ENCODE measurements at regions not wholly inside any gene's neighbourhood (a gene's known extent, or its start where the extent isn't known, plus 50 kb on each side); places are given as distances from the start of the nearest gene placed in this dataset.

GRCh38 chr5:117496801-117497200 lies 922.2 kb upstream of the SEMA6A start:
- no peak for TF ChIP-seq EP300 (IDR thresholded peaks at IDR 0.05)
- TF ChIP-seq, protein P1, sequence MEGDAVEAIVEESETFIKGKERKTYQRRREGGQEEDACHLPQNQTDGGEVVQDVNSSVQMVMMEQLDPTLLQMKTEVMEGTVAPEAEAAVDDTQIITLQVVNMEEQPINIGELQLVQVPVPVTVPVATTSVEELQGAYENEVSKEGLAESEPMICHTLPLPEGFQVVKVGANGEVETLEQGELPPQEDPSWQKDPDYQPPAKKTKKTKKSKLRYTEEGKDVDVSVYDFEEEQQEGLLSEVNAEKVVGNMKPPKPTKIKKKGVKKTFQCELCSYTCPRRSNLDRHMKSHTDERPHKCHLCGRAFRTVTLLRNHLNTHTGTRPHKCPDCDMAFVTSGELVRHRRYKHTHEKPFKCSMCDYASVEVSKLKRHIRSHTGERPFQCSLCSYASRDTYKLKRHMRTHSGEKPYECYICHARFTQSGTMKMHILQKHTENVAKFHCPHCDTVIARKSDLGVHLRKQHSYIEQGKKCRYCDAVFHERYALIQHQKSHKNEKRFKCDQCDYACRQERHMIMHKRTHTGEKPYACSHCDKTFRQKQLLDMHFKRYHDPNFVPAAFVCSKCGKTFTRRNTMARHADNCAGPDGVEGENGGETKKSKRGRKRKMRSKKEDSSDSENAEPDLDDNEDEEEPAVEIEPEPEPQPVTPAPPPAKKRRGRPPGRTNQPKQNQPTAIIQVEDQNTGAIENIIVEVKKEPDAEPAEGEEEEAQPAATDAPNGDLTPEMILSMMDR (IDR thresholded peaks at IDR 0.05): no peak
